ENCODE measurements at regions not wholly inside any gene's neighbourhood (a gene's known extent, or its start where the extent isn't known, plus 50 kb on each side); places are given as distances from the start of the nearest gene placed in this dataset.
"Not testable (repeated sequence)": the region's sequence is repeated elsewhere in the genome, so short reads cannot be mapped to it uniquely, and the experiment has no call there.

GRCh38 chr1:67530071-67530470, 99.9 kb upstream of the SERBP1 start:
- no peak for DNase-seq

- DNase-seq: peak; percentile 42
Measured at GRCh38 chr1:67532452-67533216, 102.4 kb upstream of the SERBP1 start.

- DNase-seq: no peak
Measured at GRCh38 chr1:67534627-67535065, 104.4 kb upstream of the SERBP1 start.

GRCh38 chr1:67535474-67535873, 105.3 kb upstream of the SERBP1 start:
- DNase-seq: peak; percentile 83

GRCh38 chr1:67536957-67537666, 106.9 kb upstream of the SERBP1 start:
- no peak for DNase-seq

GRCh38 chr1:67537667-67538018, 107.4 kb upstream of the SERBP1 start:
- DNase-seq: no peak

- DNase-seq: no peak
Measured at GRCh38 chr1:67540025-67540732, 110.0 kb upstream of the SERBP1 start.

- DNase-seq: no peak
Measured at GRCh38 chr1:67540733-67541125, 110.5 kb upstream of the SERBP1 start.

- DNase-seq: no peak
Measured at GRCh38 chr1:67542747-67543146, 112.5 kb upstream of the SERBP1 start.

- no peak for DNase-seq
Measured at GRCh38 chr1:67544921-67545320, 114.7 kb upstream of the SERBP1 start.

- DNase-seq: no peak
Measured at GRCh38 chr1:67545364-67545763, 115.2 kb upstream of the SERBP1 start.

GRCh38 chr1:67551375-67551774, 121.2 kb upstream of the SERBP1 start:
- DNase-seq: no peak

- DNase-seq: no peak
Measured at GRCh38 chr1:67552336-67552759, 122.1 kb upstream of the SERBP1 start.

GRCh38 chr1:67554204-67554603, 124.0 kb upstream of the SERBP1 start:
- not testable (repeated sequence) for DNase-seq

GRCh38 chr1:67555461-67556296, 125.5 kb upstream of the SERBP1 start:
- DNase-seq: no peak

- no peak for DNase-seq
Measured at GRCh38 chr1:67556297-67556900, 126.2 kb upstream of the SERBP1 start.

- peak; percentile 42 for DNase-seq
Measured at GRCh38 chr1:67557696-67558448, 127.1 kb upstream of the GADD45A start.

GRCh38 chr1:67558449-67559193, 126.4 kb upstream of the GADD45A start:
- no peak for DNase-seq

GRCh38 chr1:67559222-67559700, 125.7 kb upstream of the GADD45A start:
- peak; percentile 50 for DNase-seq

GRCh38 chr1:67560580-67561255, 124.3 kb upstream of the GADD45A start:
- no peak for DNase-seq
